Lower leg skin (tissue), 4 donors: ENCODE measurements at regions not wholly inside any gene's neighbourhood (a gene's known extent, or its start where the extent isn't known, plus 50 kb on each side); places are given as distances from the start of the nearest gene placed in this dataset.

Experiments used
- DNase-seq, 2 donors: peaks; one replicate each; pipeline ENCODE4 v3.0.0-alpha.2; 2019; ENCODE audit warnings: low spot score in 2 of 2
- H3K4me3 ChIP-seq: fragments of 200-600 bp; sonication (generic); 2 replicates; pipeline ENCODE4 v1.5.1; 2017; ENCODE audit warnings: mild to moderate bottlenecking, low read depth; ENCODE audit not compliant: poor library complexity, severe bottlenecking
- CTCF ChIP-seq, 3 donors: fragments of 450-650 bp; IDR thresholded peaks; one replicate each; pipeline ENCODE4 v1.5.1; 2016; ENCODE audit warnings: antibody characterized with exemption in 3 of 3, mild to moderate bottlenecking in 3 of 3, moderate library complexity in 2 of 3
- POLR2A ChIP-seq, 2 donors: fragments of 450-650 bp; IDR thresholded peaks; one replicate each; pipeline ENCODE4 v1.6.1; 2016 to 2017; ENCODE audit warnings: antibody characterized with exemption in 2 of 2, mild to moderate bottlenecking in 1 of 2, moderate library complexity in 1 of 2
- WGBS, 2 donors: methylation state at CpG; one replicate each; pipeline ENCODE4 v1.1.5; 2018; 5-methylcytosine and 5-hydroxymethylcytosine counted together
- intact Hi-C: fragments of 100-400 bp; cut with DNase I; formaldehyde crosslinking; loops from one replicate; pipeline ENCODE4 v1.15.0; 2023; ENCODE audit warnings: low total_unique reads

GRCh38 chr2:88310787-88311186 lies 140.6 kb downstream of the THNSL2 start:
- WGBS, 2 donors, result 65 to 86% methylated on average over 1 of the region's 1 CpG

GRCh38 chr2:88307817-88308216 lies 137.7 kb downstream of the THNSL2 start:
- intact Hi-C loops, result no loop called here
- TF ChIP-seq CTCF (IDR thresholded peaks at IDR 0.05) (no peak), POLR2A (IDR thresholded peaks at IDR 0.05) (no peak)

More at GRCh38 chr2:88310787-88311186, 140.6 kb downstream of the THNSL2 start:
- TF ChIP-seq CTCF (IDR thresholded peaks at IDR 0.05) (no peak), POLR2A (IDR thresholded peaks at IDR 0.05) (no peak)
- DNase-seq, result no peak
- intact Hi-C loops, result no loop called here
- H3K4me3 ChIP-seq, result no peak overlapping the region

GRCh38 chr2:88303865-88304264 lies 133.7 kb downstream of the THNSL2 start:
- intact Hi-C loops, result no loop called here
- TF ChIP-seq POLR2A (IDR thresholded peaks at IDR 0.05) (no peak), CTCF (IDR thresholded peaks at IDR 0.05) (no peak)
- H3K4me3 ChIP-seq, result no peak overlapping the region
- 92 to 95% methylated on average over 3 of the region's 3 CpGs for WGBS, 2 donors
- no peak for DNase-seq

More at GRCh38 chr2:88307817-88308216, 137.7 kb downstream of the THNSL2 start:
- no peak overlapping the region for H3K4me3 ChIP-seq
- DNase-seq, result no peak

GRCh38 chr2:88296247-88296646 lies 126.1 kb downstream of the THNSL2 start:
- intact Hi-C loops, result no loop called here
- DNase-seq, result no peak
- WGBS, 2 donors, result 60 to 76% methylated on average over 2 of the region's 2 CpGs
- no peak overlapping the region for H3K4me3 ChIP-seq
- TF ChIP-seq POLR2A (IDR thresholded peaks at IDR 0.05) (no peak), CTCF (IDR thresholded peaks at IDR 0.05) (no peak)

GRCh38 chr2:88283886-88284592 lies 113.9 kb downstream of the THNSL2 start:
- DNase-seq, result no peak
- intact Hi-C loops, result no loop called here
- no peak for TF ChIP-seq CTCF (IDR thresholded peaks at IDR 0.05)
- TF ChIP-seq POLR2A (IDR thresholded peaks at IDR 0.05), result no peak
- H3K4me3 ChIP-seq, result no peak overlapping the region
- 28 to 46% methylated on average over 22 to 42 of the region's 43 CpGs for WGBS, 2 donors
